GM12874 (cell line): ENCODE measurements at regions not wholly inside any gene's neighbourhood (a gene's known extent, or its start where the extent isn't known, plus 50 kb on each side); places are given as distances from the start of the nearest gene placed in this dataset.

ENCODE experiments used
- TF ChIP-seq, protein P1 (sequence below): IDR thresholded peaks from 2 replicates; pipeline ENCODE4 v1.5.1; 2011; ENCODE audit warnings: low read depth, mild to moderate bottlenecking, control low read depth, low read length, moderate library complexity; ENCODE audit not compliant: insufficient read depth

DNA sequence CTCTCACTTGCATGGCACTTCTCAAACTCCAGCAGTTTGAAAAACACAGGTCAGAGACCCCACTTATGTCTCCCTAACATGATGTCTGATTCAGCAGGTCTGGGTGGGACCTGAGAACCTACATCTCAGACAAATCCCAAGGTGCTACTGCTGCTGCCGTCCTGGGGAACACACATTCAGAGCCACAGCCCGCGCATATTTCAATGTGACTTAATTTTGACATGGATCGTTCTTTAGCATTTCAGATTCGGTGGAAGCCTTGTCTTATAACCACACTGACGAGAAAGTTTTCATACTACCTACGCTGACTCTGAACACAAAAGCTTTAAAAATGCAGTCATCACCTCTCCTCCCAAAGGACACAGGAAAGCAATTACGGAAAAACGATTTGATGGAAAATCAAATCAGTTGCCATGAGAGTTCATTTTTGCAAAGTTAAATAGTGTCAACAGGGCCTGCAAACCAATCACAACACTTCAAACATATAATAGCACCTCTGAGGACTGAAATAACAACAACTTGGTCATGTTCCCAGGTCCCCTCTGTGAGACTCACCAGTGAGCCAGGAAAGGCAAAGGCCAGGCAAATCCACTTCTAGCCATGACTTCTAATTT lies 132.6 kb downstream of the SHANK2 start:
- TF ChIP-seq, protein P1, sequence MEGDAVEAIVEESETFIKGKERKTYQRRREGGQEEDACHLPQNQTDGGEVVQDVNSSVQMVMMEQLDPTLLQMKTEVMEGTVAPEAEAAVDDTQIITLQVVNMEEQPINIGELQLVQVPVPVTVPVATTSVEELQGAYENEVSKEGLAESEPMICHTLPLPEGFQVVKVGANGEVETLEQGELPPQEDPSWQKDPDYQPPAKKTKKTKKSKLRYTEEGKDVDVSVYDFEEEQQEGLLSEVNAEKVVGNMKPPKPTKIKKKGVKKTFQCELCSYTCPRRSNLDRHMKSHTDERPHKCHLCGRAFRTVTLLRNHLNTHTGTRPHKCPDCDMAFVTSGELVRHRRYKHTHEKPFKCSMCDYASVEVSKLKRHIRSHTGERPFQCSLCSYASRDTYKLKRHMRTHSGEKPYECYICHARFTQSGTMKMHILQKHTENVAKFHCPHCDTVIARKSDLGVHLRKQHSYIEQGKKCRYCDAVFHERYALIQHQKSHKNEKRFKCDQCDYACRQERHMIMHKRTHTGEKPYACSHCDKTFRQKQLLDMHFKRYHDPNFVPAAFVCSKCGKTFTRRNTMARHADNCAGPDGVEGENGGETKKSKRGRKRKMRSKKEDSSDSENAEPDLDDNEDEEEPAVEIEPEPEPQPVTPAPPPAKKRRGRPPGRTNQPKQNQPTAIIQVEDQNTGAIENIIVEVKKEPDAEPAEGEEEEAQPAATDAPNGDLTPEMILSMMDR, result no peak

DNA sequence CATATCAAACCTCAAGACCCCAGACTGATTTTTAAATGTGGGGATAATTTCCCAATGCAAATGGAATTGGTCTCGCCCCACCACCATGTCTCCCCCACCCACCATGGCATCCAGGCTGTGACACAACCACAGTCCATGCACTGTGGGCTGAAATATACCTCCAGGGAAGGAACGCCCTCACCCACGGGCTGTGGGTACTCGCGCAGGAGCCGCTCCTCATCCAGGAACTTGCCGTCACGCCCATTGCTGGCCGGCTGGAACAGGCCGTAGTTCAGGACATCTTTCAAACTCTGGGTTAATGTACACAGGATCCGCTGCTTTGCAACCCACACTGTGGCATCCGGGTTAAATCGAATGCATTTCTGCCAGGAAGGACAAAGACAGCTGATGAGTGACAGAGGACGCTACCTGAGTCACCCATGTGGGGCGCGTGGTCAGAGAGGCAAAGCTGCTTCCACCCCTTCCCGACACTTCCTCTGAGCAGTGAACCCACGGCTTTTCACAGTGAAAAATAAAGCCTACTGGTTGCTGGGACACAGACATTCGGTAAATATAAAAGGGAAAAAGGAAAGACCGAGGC lies 133.6 kb downstream of the SHANK2 start:
- TF ChIP-seq, protein P1, result no peak

GRCh38 chr11:71117311-71117710 lies 135.1 kb downstream of the SHANK2 start:
- TF ChIP-seq, protein P1, result no peak

GRCh38 chr11:71116693-71117040 lies 135.7 kb downstream of the SHANK2 start:
- TF ChIP-seq, protein P1, result no peak

DNA sequence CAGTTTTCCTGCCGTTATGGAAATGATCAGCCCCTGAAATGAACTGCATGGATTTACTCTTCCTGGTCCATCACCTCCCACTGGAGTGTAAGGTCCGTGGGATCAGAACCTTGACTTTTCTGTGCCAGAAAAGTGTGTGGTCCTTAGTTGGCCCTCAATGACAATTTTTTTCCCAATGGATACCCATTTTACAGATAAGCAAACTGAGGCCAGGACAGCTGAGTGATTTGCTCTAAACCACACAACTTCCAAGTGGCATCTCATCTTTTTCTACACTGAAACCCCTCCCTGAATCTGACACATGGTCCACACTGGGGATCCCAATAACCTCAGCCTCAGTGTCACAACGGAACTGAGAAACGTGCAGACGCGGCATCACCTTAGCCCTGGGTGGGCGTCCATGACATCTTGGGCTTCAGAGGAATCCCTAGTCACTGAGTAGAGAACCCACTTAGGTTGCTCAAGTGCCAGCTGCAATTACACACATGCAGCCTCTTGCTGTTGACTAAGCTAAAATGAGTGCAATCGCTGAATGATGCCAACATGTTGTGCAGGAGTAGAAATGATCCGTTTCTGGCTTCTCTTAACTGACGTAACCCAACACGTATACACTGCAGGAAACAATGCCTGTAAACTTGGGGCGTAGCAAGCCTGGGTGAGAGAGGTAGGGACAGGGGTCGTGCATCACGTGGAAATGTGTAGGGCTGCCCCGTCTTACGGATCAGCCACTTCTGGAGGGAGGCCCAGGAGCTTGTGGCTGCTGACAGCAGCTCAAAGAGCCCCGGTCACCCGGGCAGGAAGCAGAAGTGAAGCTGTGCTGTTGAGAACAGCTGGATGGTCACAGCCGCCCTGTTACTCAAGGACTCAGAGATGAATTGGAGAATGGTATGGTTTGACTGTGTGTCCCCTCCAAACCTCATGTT lies 136.3 kb downstream of the SHANK2 start:
- TF ChIP-seq, protein P1, result no peak

DNA sequence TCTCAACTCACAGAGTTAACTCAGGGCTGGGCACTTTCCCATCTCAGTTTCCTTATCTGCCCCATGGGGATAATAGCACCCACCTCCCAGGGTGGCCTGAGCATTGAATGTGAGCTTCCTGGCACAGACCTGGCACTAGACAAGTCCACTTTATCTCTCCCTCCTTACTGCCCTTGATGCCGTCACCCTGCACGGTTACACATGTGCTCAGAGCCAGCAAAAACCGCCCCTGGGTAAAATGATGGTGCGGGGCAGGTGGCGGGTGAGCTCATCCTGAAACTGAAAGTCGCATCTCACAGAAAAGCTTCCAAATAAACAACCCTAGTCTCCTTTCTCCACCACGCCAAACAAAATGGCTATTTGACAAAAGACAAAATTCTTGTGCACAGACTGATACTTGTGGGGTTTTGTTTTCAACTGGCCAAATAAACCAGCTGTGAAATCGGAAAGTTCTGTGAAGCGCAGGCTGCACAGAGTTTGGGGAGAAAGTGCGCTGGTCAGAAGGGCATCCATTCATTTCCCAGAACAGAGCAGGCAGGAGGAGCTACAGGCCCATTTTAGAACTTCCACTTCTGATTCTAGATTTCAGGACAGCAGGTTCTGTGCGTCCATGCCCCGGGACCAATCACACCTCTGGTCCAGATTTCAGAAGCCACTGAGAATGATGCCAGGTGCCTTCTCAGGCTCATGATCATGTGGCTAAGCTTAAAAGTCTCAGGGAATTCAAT lies 138.1 kb downstream of the SHANK2 start:
- TF ChIP-seq, protein P1, result no peak

- TF ChIP-seq, protein P1, result no peak
These were observed 139.4 kb downstream of the SHANK2 start for GRCh38 chr11:71112990-71113389.
